ENCODE measurements at regions not wholly inside any gene's neighbourhood (a gene's known extent, or its start where the extent isn't known, plus 50 kb on each side); places are given as distances from the start of the nearest gene placed in this dataset.

DNA sequence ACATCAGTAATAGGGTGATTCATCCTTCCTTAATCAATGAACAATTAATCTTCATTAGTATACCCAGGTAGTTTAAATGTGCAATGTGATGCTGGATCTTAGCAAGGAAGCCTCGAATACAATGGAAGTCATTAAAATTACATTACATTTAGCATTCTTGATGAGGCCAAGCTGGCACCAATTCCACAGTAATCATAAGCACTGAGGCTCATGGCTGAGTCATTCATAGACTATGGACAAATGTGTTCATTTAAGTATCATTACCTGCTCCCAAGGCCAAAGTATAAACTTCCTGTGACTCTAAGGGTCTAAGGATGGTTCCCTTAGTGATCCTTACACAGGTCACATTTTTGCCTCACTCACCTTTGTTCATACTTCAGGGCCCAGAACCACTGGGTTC lies 266.4 kb upstream of the CDIN1 start:
- TF ChIP-seq, protein P1, sequence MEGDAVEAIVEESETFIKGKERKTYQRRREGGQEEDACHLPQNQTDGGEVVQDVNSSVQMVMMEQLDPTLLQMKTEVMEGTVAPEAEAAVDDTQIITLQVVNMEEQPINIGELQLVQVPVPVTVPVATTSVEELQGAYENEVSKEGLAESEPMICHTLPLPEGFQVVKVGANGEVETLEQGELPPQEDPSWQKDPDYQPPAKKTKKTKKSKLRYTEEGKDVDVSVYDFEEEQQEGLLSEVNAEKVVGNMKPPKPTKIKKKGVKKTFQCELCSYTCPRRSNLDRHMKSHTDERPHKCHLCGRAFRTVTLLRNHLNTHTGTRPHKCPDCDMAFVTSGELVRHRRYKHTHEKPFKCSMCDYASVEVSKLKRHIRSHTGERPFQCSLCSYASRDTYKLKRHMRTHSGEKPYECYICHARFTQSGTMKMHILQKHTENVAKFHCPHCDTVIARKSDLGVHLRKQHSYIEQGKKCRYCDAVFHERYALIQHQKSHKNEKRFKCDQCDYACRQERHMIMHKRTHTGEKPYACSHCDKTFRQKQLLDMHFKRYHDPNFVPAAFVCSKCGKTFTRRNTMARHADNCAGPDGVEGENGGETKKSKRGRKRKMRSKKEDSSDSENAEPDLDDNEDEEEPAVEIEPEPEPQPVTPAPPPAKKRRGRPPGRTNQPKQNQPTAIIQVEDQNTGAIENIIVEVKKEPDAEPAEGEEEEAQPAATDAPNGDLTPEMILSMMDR (IDR thresholded peaks at IDR 0.05) = no peak
- TF ChIP-seq POLR2A (IDR thresholded peaks at IDR 0.05) = no peak

All from esophagus squamous epithelium (tissue), 4 donors.